HCT116 (cell line): ENCODE measurements at regions not wholly inside any gene's neighbourhood (a gene's known extent, or its start where the extent isn't known, plus 50 kb on each side); places are given as distances from the start of the nearest gene placed in this dataset.

Source experiments
- ATAC-seq: fragments of 200-7000 bp; cut with Tn5 transposase; 2 replicates; pipeline ENCODE4 v1.9.1; 2020; ENCODE audit warnings: mild to moderate bottlenecking, moderate library complexity
- BruUV-seq: library from RNA; stranded (reverse); fragments of 400-500 nt; replicated peaks from 2 replicates; lab custom pipeline; 2021; lab: Mats Ljungman, UMichigan
- CTCF ChIA-PET: fragments of 300-600 bp; sonication (Branson Sonifier 250); formaldehyde crosslinking; loops from one replicate; lab custom pipeline; 2021; ENCODE audit warnings: antibody characterized with exemption; lab: Charles Lee
- POLR2A ChIA-PET: fragments of 300-600, 350-600 bp; sonication (Branson Sonifier 250); formaldehyde crosslinking; loops from one replicate; lab custom pipeline; 2021; ENCODE audit warnings: antibody characterized with exemption; lab: Charles Lee
- RAD21 ChIA-PET, 2 experiments: fragments of 300-600 bp; sonication (Branson Sonifier 250); formaldehyde crosslinking; loops; one replicate each; lab custom pipeline; 2023; ENCODE audit warnings: low total read pairs in 2 of 2; ENCODE audit not compliant: uncharacterized antibody in 2 of 2, unreplicated experiment in 2 of 2, low non-redundant PET in 1 of 2; lab: Charles Lee
- DNase-seq: peaks from one replicate; pipeline ENCODE4 v3.0.0-alpha.2; 2010; ENCODE audit warnings: low read depth, low spot score
- H2AFZ ChIP-seq: fragments of 200-600 bp; shearing (Covaris generic), sonication (generic); 2 replicates; pipeline ENCODE4 v1.6.1; 2017; ENCODE audit warnings: low read depth, mixed run types, mixed read lengths, antibody characterized with exemption, low read length; ENCODE audit not compliant: poor library complexity, severe bottlenecking
- H3K27ac ChIP-seq: 2 replicates; pipeline ENCODE4 v1.5.1; 2012; ENCODE audit warnings: low read depth, low read length
- H3K27me3 ChIP-seq: fragments of 200-600 bp; sonication (generic); 2 replicates; pipeline ENCODE4 v1.6.1; 2016; ENCODE audit warnings: mixed run types, low read length, mixed read lengths; ENCODE audit not compliant: insufficient read depth
- H3K36me3 ChIP-seq, 2 experiments: fragments of 200-500 bp in 1 of 2; fragments of 200-600 bp in 1 of 2; sonication (Bioruptor generic) in 1 of 2; sonication (generic) in 1 of 2; 2 replicates each; pipeline versions ENCODE4 v1.5.1 to v1.6.1; 2014 to 2016; ENCODE audit warnings: low read length in 2 of 2, inconsistent platforms in 1 of 2, mixed read lengths in 1 of 2, mixed run types in 1 of 2; ENCODE audit not compliant: insufficient read depth in 2 of 2, control insufficient read depth in 1 of 2
- H3K4me1 ChIP-seq, 2 experiments: fragments of 200-600 bp in 1 of 2; sonication (generic) in 1 of 2; 2 replicates each; pipeline versions ENCODE4 v1.5.1 to v1.6.1; 2012 to 2017; ENCODE audit warnings: low read length in 2 of 2, inconsistent platforms in 1 of 2, mild to moderate bottlenecking in 1 of 2, mixed read lengths in 1 of 2, mixed run types in 1 of 2, moderate library complexity in 1 of 2; ENCODE audit not compliant: insufficient read depth in 2 of 2, control insufficient read depth in 1 of 2
- H3K4me2 ChIP-seq: fragments of 200-600 bp; sonication (generic); 2 replicates; pipeline ENCODE4 v1.6.1; 2017; ENCODE audit warnings: mixed run types, low read length, mixed read lengths
- H3K4me3 ChIP-seq, 2 experiments: fragments of 200-600 bp in 1 of 2; sonication (generic) in 1 of 2; replicated peaks in 1 of 2; 2 replicates each; pipeline ENCODE4 v1.5.1; 2011 to 2016; ENCODE audit warnings: low read length in 2 of 2, control low read depth in 1 of 2, low read depth in 1 of 2, mild to moderate bottlenecking in 1 of 2, mixed read lengths in 1 of 2, mixed run types in 1 of 2
- H3K79me2 ChIP-seq: fragments of 200-600 bp; sonication (generic); 2 replicates; pipeline ENCODE4 v1.6.1; 2017; ENCODE audit warnings: mild to moderate bottlenecking, mixed run types, low read length, moderate library complexity, mixed read lengths; ENCODE audit not compliant: insufficient read depth
- H3K9ac ChIP-seq: fragments of 200-600 bp; sonication (generic); 2 replicates; pipeline ENCODE4 v1.6.1; 2016; ENCODE audit warnings: low read length, mixed read lengths
- H3K9me2 ChIP-seq: fragments of 200-600 bp; sonication (generic), shearing (Covaris generic); 2 replicates; pipeline ENCODE4 v1.6.1; 2017; ENCODE audit warnings: mixed run types, mild to moderate bottlenecking, moderate library complexity; ENCODE audit not compliant: insufficient read depth
- H3K9me3 ChIP-seq, 2 experiments: fragments of 200-500 bp in 1 of 2; fragments of 200-600 bp in 1 of 2; sonication (Bioruptor generic) in 1 of 2; sonication (generic) in 1 of 2; 2 replicates each; pipeline ENCODE4 v1.6.1; 2014 to 2017; ENCODE audit warnings: low read length in 2 of 2, mixed read lengths in 2 of 2, inconsistent platforms in 1 of 2, low read depth in 1 of 2, mild to moderate bottlenecking in 1 of 2, mixed run types in 1 of 2, moderate library complexity in 1 of 2; ENCODE audit not compliant: control insufficient read depth in 1 of 2, insufficient read depth in 1 of 2
- H4K20me1 ChIP-seq: fragments of 200-600 bp; sonication (generic), shearing (Covaris generic); 2 replicates; pipeline ENCODE4 v1.6.1; 2017; ENCODE audit warnings: mixed run types, mild to moderate bottlenecking, moderate library complexity; ENCODE audit not compliant: insufficient read depth
- CBX3 ChIP-seq: IDR thresholded peaks from 2 replicates; pipeline ENCODE4 v1.6.1; 2012; ENCODE audit warnings: low read depth
- CEBPB ChIP-seq: IDR thresholded peaks from 2 replicates; pipeline ENCODE4 v1.6.1; 2012; ENCODE audit warnings: low read depth
- EGR1 ChIP-seq: IDR thresholded peaks from 2 replicates; pipeline ENCODE4 v1.6.1; 2012; ENCODE audit warnings: low read depth
- ELF1 ChIP-seq: IDR thresholded peaks from 2 replicates; pipeline ENCODE4 v1.6.1; 2012; ENCODE audit warnings: low read depth, borderline replicate concordance
- EZH2phosphoT487 ChIP-seq: fragments of 200-600 bp; IDR thresholded peaks from 2 replicates; pipeline ENCODE4 v1.6.1; 2018; ENCODE audit warnings: antibody characterized with exemption, borderline replicate concordance
- FOSL1 ChIP-seq: IDR thresholded peaks from 2 replicates; pipeline ENCODE4 v1.6.1; 2012; ENCODE audit warnings: low read depth
- JUND ChIP-seq: IDR thresholded peaks from 2 replicates; pipeline ENCODE4 v1.6.1; 2012
- POLR2A ChIP-seq: IDR thresholded peaks from 2 replicates; pipeline ENCODE4 v1.7.0; 2011; ENCODE audit warnings: borderline replicate concordance; ENCODE audit not compliant: insufficient read depth, insufficient read length; ENCODE audit errors: extremely low read depth
- RAD21 ChIP-seq: IDR thresholded peaks from 2 replicates; pipeline ENCODE4 v1.6.1; 2012; ENCODE audit warnings: low read depth, mild to moderate bottlenecking
- SIN3A ChIP-seq: IDR thresholded peaks from 2 replicates; pipeline ENCODE4 v1.6.1; 2012; ENCODE audit warnings: low read depth
- SP1 ChIP-seq: IDR thresholded peaks from 2 replicates; pipeline ENCODE4 v1.6.1; 2012; ENCODE audit warnings: low read depth
- SRF ChIP-seq: IDR thresholded peaks from 2 replicates; pipeline ENCODE4 v1.6.1; 2012; ENCODE audit warnings: low read depth
- TCF7L2 ChIP-seq: IDR thresholded peaks from 2 replicates; pipeline ENCODE4 v1.7.0; 2011; ENCODE audit warnings: borderline replicate concordance, inconsistent platforms; ENCODE audit not compliant: insufficient read depth, insufficient read length; ENCODE audit errors: extremely low read depth
- ZFX ChIP-seq: fragments of 450-650 bp; IDR thresholded peaks from 2 replicates; pipeline ENCODE4 v1.6.1; 2017
- ZNF274 ChIP-seq: fragments of 200-500 bp; sonication (Bioruptor generic); IDR thresholded peaks from 2 replicates; pipeline ENCODE4 v1.6.1; 2014; ENCODE audit warnings: mild to moderate bottlenecking, low read depth, low read length, inconsistent platforms
- intact Hi-C: fragments of 100-400 bp; cut with micrococcal nuclease; formaldehyde crosslinking; loops from 2 replicates; pipeline ENCODE4 v1.10.0; 2022
- TF ChIP-seq, protein P1 (sequence below): IDR thresholded peaks from 2 replicates; pipeline ENCODE4 v1.6.1; 2012
- TF ChIP-seq, protein P2 (sequence below), 3 experiments: fragments of 200-600 bp in 1 of 3; sonication (generic) in 1 of 3; IDR thresholded peaks in 2 of 3; conservative IDR thresholded peaks in 1 of 3; 2 replicates each; pipeline ENCODE4 v1.5.1; 2012 to 2017; ENCODE audit warnings: low read depth in 2 of 3, low read length in 2 of 3, antibody characterized with exemption in 1 of 3, borderline replicate concordance in 1 of 3, control low read depth in 1 of 3, mild to moderate bottlenecking in 1 of 3, mixed read lengths in 1 of 3, mixed run types in 1 of 3, moderate library complexity in 1 of 3; ENCODE audit not compliant: insufficient read depth in 1 of 3

DNA sequence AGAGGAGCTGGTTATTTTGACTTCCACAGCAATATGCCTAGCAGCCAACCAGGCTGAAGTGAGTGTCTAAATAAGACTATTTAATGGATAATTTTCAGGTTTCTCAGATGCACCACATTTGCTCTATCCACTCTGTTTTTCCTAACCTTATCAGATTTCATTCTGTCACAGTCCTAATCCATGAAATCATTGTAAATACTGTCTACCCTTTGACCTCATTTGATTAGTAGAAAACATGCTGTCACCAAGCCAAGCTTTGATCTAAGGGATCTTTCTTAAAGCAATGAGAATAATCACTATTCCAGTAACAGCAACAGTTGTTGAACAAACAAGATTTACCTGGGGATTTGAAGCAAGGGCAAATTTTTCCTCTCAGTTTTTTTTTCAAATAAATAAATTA lies 595.6 kb downstream of the LTN1 start:
- no peak overlapping the region for H3K27ac ChIP-seq
- peaks cover 17 to 38% of the 10 kb centered on the region in 2 experiments; a peak in 2 of 4 replicates for H3K9me3 ChIP-seq
- H3K9ac ChIP-seq = no peak overlapping the region
- RAD21 ChIA-PET = no interaction called here
- TF ChIP-seq JUND (no peak), EGR1 (no peak), SP1 (no peak), FOSL1 (no peak), ELF1 (no peak), POLR2A (no peak), RAD21 (no peak), ZFX (no peak), SRF (no peak), TCF7L2 (no peak), EZH2phosphoT487 (no peak), CBX3 (no peak), SIN3A (no peak), ZNF274 (no peak), CEBPB (no peak)
- TF ChIP-seq, protein P1, sequence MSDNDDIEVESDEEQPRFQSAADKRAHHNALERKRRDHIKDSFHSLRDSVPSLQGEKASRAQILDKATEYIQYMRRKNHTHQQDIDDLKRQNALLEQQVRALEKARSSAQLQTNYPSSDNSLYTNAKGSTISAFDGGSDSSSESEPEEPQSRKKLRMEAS = no peak
- TF ChIP-seq, protein P2, sequence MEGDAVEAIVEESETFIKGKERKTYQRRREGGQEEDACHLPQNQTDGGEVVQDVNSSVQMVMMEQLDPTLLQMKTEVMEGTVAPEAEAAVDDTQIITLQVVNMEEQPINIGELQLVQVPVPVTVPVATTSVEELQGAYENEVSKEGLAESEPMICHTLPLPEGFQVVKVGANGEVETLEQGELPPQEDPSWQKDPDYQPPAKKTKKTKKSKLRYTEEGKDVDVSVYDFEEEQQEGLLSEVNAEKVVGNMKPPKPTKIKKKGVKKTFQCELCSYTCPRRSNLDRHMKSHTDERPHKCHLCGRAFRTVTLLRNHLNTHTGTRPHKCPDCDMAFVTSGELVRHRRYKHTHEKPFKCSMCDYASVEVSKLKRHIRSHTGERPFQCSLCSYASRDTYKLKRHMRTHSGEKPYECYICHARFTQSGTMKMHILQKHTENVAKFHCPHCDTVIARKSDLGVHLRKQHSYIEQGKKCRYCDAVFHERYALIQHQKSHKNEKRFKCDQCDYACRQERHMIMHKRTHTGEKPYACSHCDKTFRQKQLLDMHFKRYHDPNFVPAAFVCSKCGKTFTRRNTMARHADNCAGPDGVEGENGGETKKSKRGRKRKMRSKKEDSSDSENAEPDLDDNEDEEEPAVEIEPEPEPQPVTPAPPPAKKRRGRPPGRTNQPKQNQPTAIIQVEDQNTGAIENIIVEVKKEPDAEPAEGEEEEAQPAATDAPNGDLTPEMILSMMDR (IDR thresholded peaks at IDR 0.05 in 2 of 3, conservative IDR thresholded peaks at IDR 0.05 in 1 of 3; ENCODE audit: borderline replicate concordance in 1 of 3, insufficient read depth in 1 of 3, low read depth in 2 of 3, low read length in 2 of 3) = no peak
- H3K79me2 ChIP-seq = no peaks in the 10 kb centered on the region
- CTCF ChIA-PET = no interaction called here
- no peaks in the 10 kb centered on the region; the same call in 1 of the 2 replicates for H4K20me1 ChIP-seq
- H3K9me2 ChIP-seq = no peaks in the 10 kb centered on the region
- no TSS peak for BruUV-seq
- intact Hi-C loops = no loop called here
- POLR2A ChIA-PET = no interaction called here
- H3K4me2 ChIP-seq = no peak overlapping the region
- DNase-seq = no peak
- H3K4me1 ChIP-seq = no peaks in the 10 kb centered on the region
- no peaks in the 10 kb centered on the region for H3K36me3 ChIP-seq
- no peak overlapping the region for H2AFZ ChIP-seq
- no peaks in the 10 kb centered on the region for H3K27me3 ChIP-seq
- no peak for ATAC-seq
- H3K4me3 ChIP-seq = no peak overlapping the region
